HG03520 (cell line): ENCODE measurements at regions not wholly inside any gene's neighbourhood (a gene's known extent, or its start where the extent isn't known, plus 50 kb on each side); places are given as distances from the start of the nearest gene placed in this dataset.
"Not testable (repeated sequence)": the region's sequence is repeated elsewhere in the genome, so short reads cannot be mapped to it uniquely, and the experiment has no call there.

Experiments
- ATAC-seq: cut with Tn5 transposase; IDR thresholded peaks from one replicate; pipeline ENCODE4 v1.9.1; 2021; ENCODE audit warnings: mild to moderate bottlenecking, moderate library complexity; ENCODE audit not compliant: unreplicated experiment

DNA sequence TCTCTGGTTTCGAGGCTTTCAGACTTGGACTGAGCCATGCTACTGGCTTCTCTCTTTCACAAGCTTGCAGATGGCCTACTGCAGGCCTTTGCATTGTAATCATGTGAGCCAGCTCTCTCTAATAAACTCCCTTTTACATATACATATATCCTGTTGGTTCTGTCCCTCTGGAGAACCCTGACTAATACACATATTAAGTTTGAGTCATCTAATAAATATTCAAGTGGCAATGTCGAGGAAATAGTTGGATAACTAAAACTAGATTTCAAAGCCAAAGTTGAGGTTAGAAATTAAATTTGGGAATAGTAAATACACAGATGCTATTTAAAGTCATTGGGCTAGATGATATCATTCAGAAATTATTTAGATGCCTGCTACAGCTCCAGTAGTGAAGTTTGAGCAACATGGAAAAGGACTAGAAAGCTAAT, 1343.4 kb downstream of the GRIK2 start:
- ATAC-seq, result no peak

GRCh38 chr6:102732898-102733297, 1339.4 kb downstream of the GRIK2 start:
- no peak for ATAC-seq

DNA sequence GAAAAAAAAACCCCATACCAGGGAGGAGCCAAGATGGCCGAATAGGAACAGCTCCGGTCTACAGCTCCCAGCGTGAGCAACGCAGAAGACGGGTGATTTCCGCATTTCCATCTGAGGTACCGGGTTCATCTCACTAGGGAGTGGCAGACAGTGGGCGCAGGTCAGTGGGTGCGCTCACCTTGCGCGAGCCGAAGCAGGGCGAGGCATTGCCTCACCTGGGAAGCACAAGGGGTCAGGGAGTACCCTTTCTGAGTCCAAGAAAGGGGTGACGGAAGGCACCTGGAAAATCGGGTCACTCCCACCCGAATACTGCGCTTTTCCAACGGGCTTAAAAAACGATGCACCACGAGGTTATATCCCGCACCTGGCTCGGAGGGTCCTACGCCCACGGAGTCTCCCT, 1328.6 kb downstream of the GRIK2 start:
- ATAC-seq, result not testable (repeated sequence)

DNA sequence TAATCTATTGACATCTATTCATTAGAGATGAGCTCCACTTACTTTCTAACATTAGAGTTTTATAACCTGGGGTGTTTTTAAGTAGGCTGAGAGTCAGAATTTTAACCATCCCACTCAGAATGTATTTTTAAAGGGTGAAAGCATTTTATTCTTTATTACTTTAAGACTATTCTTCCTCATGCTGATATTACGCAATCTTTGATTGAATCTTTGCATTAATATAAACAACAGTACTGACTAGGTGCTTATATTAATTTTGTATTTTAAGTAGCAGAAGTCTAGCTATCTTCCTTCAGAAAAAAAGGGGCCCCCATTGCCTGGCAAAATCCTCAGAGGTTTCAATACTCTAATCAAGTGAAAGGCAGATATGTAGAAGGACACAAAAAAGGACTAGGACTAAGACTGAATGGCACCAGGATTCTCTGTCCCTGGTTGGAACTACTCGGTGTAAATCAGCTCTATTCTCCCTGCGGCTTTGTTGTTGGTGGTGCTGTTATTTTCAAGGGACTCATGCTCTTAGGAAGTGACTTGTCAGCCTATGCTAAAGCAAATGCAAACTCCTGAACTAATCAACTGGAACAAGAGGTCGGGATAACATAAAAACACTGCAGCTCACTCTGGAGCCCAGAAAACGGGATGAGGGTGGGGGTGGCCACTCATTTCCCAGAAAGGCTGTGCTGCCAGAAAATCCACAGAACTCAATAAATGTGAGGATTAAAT, 1324.4 kb downstream of the GRIK2 start:
- ATAC-seq, result no peak

GRCh38 chr6:102717252-102717651, 1323.7 kb downstream of the GRIK2 start:
- no peak for ATAC-seq

GRCh38 chr6:102701019-102701418, 1307.5 kb downstream of the GRIK2 start:
- ATAC-seq, result no peak

DNA sequence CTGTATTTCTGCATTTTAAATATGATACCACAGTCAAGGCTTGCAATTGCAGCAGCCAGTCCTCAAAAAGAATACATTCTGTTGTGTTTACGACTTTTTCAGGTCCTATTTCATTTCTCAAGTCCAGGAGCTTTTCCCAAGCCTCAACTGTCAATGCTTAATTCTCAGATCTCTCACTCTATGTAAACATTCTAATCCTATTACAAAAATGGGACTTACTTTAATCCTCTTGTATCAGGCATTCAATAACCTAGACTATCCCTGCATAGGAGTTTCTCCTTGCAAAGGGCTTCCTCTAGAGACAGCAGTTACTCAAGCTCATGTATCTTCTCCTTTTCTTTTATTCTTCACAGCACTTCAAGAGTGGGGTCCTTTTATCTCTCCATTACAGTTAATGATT, 1293.0 kb downstream of the GRIK2 start:
- ATAC-seq, result no peak

GRCh38 chr6:102680413-102680812, 1286.9 kb downstream of the GRIK2 start:
- no peak for ATAC-seq

GRCh38 chr6:102679865-102680264, 1286.4 kb downstream of the GRIK2 start:
- ATAC-seq, result no peak

DNA sequence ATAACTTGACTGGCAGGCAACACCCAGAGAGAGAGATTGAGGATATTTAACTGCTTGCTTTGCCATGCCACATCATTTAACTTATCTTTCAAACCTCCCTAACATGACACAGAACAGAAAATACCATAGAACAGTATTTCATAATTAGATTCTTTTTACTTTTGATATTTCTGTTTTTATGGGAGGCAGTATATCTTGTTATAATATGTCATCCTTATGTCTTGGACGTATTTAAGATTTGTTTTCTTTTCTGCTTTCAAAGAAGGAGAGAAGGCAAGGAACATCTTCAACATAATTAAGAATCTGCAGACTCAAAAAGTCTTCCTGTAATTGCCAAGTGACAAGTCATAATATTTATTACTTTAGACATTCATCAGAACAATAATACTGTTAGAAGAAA, 1283.7 kb downstream of the GRIK2 start:
- ATAC-seq, result no peak

GRCh38 chr6:102670735-102671134, 1277.2 kb downstream of the GRIK2 start:
- no peak for ATAC-seq

DNA sequence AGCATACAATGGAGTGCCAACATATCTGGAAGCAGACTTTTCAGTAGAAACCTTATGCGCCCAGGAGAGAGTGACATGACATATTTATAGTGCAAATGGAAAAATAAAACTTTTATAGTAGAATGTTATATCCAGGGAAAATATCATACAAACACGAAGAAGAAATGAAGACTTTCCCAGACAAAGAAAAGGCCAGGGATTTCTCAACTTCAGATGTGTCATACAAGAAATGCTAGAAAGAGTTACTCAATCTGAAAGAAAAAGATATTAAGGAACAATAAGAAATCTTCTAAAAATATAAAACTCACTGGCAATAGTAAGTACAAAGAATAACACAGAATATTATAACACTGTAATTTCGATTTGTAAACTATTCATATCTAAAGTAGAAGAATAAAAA, 1269.3 kb downstream of the GRIK2 start:
- ATAC-seq, result no peak

GRCh38 chr6:102660303-102660702, 1266.8 kb downstream of the GRIK2 start:
- no peak for ATAC-seq

DNA sequence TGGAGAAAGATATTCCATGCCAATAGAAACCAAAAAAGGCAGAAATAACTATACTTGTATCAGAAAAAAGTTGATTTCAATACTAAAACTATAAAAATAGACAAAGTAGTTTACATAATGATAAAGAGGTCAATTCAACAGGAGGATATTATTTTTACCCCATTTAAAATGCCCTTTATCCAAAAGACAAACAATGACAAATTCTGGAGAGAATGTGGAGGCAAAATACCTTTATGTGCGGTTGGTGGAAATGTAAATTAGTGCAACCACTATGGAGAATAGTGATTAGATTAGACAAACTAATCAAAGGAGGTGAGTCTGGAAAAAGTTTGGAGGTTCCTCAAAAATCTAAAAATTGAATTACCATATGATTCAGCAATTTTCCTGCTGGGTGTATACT, 1262.3 kb downstream of the GRIK2 start:
- no peak for ATAC-seq

GRCh38 chr6:102641426-102641825, 1247.9 kb downstream of the GRIK2 start:
- no peak for ATAC-seq

GRCh38 chr6:102631921-102632320, 1238.4 kb downstream of the GRIK2 start:
- ATAC-seq, result no peak

- ATAC-seq, result no peak
These were observed 1229.7 kb downstream of the GRIK2 start for GRCh38 chr6:102623201-102623600.

- ATAC-seq, result no peak
These were observed 1226.1 kb downstream of the GRIK2 start for GRCh38 chr6:102619585-102619984.

GRCh38 chr6:102582569-102582968, 1189.1 kb downstream of the GRIK2 start:
- no peak for ATAC-seq

DNA sequence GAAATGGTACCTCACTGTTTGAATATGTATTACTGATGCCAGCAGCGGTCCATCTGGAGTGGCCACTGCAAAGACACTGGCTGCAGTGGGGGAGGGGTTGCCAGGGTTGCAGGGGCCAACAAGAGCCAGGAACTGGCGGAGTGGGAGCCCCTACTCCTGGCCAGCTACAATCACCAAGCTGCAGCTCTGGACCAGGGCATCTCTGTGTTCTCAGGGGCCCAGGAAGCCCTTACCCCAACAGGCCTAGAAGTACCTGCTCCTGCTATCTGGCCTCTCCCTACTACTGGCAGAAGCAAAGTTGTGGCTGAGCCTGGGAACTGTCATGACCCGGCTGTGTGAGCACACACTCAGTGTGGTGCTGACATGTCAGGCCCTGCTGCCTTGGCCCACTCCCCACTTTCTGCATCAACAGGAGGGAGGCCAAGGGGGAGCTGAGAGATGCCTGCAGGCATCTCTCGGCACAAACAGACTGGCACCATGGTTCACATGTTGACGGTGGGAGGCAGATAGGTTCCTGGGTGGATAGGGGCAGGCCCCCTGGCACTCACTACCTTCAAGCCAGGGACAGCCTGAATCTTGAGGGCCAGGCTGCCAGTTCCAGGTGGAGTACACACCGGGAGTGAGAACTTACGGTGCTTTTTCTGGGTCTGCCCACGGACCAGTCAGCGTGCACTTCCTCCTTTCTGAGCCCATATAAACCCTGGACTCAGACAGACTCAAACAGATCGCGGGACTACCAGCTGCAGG, 1188.0 kb downstream of the GRIK2 start:
- ATAC-seq, result no peak

- ATAC-seq, result no peak
These were observed 1177.9 kb downstream of the GRIK2 start for GRCh38 chr6:102571236-102571908.

- no peak for ATAC-seq
These were observed 1169.2 kb downstream of the GRIK2 start for GRCh38 chr6:102562713-102563112.
